GM23338 (cell line): ENCODE measurements at regions not wholly inside any gene's neighbourhood (a gene's known extent, or its start where the extent isn't known, plus 50 kb on each side); places are given as distances from the start of the nearest gene placed in this dataset.

Source experiments
- EZH2 ChIP-seq: fragments of 200-600 bp; sonication (generic); IDR thresholded peaks from one replicate; pipeline ENCODE4 v1.8.0; 2017; ENCODE audit warnings: antibody characterized with exemption, mild to moderate bottlenecking, low read depth; ENCODE audit not compliant: unreplicated experiment
- EZH2phosphoT487 ChIP-seq: fragments of 200-600 bp; sonication (generic); IDR thresholded peaks from one replicate; pipeline ENCODE4 v1.8.1; 2018; ENCODE audit warnings: antibody characterized with exemption; ENCODE audit not compliant: unreplicated experiment
- POLR2AphosphoS5 ChIP-seq: IDR thresholded peaks from 2 replicates; pipeline ENCODE4 v1.6.1; 2016; ENCODE audit warnings: antibody characterized with exemption, low read depth
- TF ChIP-seq, protein P1 (sequence below), 2 experiments: fragments of 200-600 bp in 1 of 2; sonication (generic) in 1 of 2; conservative IDR thresholded peaks; 2 replicates each; pipeline versions ENCODE4 v1.5.1 to v1.6.1; 2016 to 2017; ENCODE audit warnings: antibody characterized with exemption in 2 of 2, low read depth in 2 of 2, mild to moderate bottlenecking in 2 of 2, moderate library complexity in 1 of 2
- TF ChIP-seq, protein P2 (sequence below): IDR thresholded peaks from one replicate; pipeline ENCODE4 v1.6.1; 2018; ENCODE audit warnings: antibody characterized with exemption; ENCODE audit not compliant: unreplicated experiment

DNA sequence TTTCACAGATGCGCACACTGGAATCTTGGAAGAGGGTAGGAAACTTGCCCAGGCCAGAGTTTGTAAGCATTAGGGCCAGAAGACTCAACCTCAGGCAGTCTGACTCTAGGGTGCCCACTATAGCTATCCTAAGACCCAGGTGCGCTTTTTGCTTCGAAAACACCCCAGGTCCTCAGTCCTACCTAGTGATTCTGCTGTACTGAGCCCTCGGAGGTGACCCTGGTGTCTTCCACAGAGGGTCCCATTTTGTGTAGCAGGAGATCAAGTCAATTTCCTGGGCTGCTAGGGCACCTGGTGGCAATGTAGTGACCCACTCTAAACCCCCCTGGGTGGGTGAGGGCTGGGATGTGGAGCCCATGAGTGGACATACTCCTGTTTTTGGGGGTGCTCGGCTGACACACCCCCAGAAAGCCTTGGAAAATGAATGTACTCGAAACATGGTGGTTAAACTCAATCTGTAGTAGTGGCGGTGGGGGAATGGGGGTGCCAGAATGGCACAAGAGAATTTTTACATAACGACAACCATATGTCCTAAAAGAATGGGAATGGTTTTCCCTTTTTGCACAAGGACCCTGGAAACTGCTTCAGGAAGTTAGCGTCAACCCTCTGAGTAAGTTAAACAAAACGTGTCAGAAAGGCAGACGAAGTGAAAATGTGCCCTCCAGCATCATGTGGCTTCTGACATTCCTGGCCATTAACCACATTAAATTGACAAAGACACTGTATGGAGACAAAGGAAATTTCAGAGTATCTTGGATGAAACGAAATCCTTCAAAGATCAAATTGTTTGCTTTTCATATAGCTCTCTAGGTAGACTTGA lies 218.0 kb upstream of the COPS8 start:
- TF ChIP-seq, protein P1, sequence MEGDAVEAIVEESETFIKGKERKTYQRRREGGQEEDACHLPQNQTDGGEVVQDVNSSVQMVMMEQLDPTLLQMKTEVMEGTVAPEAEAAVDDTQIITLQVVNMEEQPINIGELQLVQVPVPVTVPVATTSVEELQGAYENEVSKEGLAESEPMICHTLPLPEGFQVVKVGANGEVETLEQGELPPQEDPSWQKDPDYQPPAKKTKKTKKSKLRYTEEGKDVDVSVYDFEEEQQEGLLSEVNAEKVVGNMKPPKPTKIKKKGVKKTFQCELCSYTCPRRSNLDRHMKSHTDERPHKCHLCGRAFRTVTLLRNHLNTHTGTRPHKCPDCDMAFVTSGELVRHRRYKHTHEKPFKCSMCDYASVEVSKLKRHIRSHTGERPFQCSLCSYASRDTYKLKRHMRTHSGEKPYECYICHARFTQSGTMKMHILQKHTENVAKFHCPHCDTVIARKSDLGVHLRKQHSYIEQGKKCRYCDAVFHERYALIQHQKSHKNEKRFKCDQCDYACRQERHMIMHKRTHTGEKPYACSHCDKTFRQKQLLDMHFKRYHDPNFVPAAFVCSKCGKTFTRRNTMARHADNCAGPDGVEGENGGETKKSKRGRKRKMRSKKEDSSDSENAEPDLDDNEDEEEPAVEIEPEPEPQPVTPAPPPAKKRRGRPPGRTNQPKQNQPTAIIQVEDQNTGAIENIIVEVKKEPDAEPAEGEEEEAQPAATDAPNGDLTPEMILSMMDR (conservative IDR thresholded peaks at IDR 0.05; ENCODE audit: low read depth in 2 of 2) = no peak
- TF ChIP-seq EZH2 = no peak
- TF ChIP-seq POLR2AphosphoS5 = no peak
- TF ChIP-seq, protein P2, sequence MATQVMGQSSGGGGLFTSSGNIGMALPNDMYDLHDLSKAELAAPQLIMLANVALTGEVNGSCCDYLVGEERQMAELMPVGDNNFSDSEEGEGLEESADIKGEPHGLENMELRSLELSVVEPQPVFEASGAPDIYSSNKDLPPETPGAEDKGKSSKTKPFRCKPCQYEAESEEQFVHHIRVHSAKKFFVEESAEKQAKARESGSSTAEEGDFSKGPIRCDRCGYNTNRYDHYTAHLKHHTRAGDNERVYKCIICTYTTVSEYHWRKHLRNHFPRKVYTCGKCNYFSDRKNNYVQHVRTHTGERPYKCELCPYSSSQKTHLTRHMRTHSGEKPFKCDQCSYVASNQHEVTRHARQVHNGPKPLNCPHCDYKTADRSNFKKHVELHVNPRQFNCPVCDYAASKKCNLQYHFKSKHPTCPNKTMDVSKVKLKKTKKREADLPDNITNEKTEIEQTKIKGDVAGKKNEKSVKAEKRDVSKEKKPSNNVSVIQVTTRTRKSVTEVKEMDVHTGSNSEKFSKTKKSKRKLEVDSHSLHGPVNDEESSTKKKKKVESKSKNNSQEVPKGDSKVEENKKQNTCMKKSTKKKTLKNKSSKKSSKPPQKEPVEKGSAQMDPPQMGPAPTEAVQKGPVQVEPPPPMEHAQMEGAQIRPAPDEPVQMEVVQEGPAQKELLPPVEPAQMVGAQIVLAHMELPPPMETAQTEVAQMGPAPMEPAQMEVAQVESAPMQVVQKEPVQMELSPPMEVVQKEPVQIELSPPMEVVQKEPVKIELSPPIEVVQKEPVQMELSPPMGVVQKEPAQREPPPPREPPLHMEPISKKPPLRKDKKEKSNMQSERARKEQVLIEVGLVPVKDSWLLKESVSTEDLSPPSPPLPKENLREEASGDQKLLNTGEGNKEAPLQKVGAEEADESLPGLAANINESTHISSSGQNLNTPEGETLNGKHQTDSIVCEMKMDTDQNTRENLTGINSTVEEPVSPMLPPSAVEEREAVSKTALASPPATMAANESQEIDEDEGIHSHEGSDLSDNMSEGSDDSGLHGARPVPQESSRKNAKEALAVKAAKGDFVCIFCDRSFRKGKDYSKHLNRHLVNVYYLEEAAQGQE = no peak
- no peak for TF ChIP-seq EZH2phosphoT487
